ENCODE measurements at regions not wholly inside any gene's neighbourhood (a gene's known extent, or its start where the extent isn't known, plus 50 kb on each side); places are given as distances from the start of the nearest gene placed in this dataset.

GRCh38 chr10:37703114-37703513 lies 154.3 kb downstream of the ZNF248 start:
- TF ChIP-seq CTCF (IDR thresholded peaks at IDR 0.05; ENCODE audit: poor library complexity) (no peak), EZH2phosphoT487 (IDR thresholded peaks at IDR 0.05; ENCODE audit: low read depth, severe bottlenecking, unreplicated experiment) (no peak), EZH2 (IDR thresholded peaks at IDR 0.05; ENCODE audit: borderline replicate concordance) (no peak)

Data from hepatocyte (in vitro differentiated cells).